Esophagus muscularis mucosa (tissue), 4 donors: ENCODE measurements at regions not wholly inside any gene's neighbourhood (a gene's known extent, or its start where the extent isn't known, plus 50 kb on each side); places are given as distances from the start of the nearest gene placed in this dataset.

Experiments used
- DNase-seq: peaks from one replicate; pipeline ENCODE4 v3.0.0-alpha.2; 2017; ENCODE audit errors: extremely low spot score
- H3K27ac ChIP-seq, 4 donors: fragments of 200-600 bp; sonication (generic); replicated peaks in 1 of 4; 1 replicate in 3 of 4; 2 replicates in 1 of 4; pipeline ENCODE4 v1.5.1; 2016 to 2019; ENCODE audit warnings: mild to moderate bottlenecking in 1 of 4
- H3K27me3 ChIP-seq, 4 donors: fragments of 200-600 bp; sonication (generic); one replicate each; pipeline versions ENCODE4 v1.5.1 to v1.6.0; 2016 to 2019
- H3K36me3 ChIP-seq, 4 donors: fragments of 200-600 bp; sonication (generic); one replicate each; pipeline ENCODE4 v1.5.1; 2016 to 2019
- H3K4me1 ChIP-seq, 4 donors: fragments of 200-600 bp; sonication (generic); one replicate each; pipeline ENCODE4 v1.5.1; 2016 to 2019
- H3K4me3 ChIP-seq, 4 donors: fragments of 200-600 bp; sonication (generic); 1 replicate in 2 of 4; 2 replicates in 2 of 4; pipeline ENCODE4 v1.5.1; 2016 to 2019; ENCODE audit warnings: mild to moderate bottlenecking in 4 of 4, moderate library complexity in 1 of 4
- H3K9me3 ChIP-seq, 4 donors: fragments of 200-600 bp; sonication (generic); 1 replicate in 3 of 4; 2 replicates in 1 of 4; pipeline ENCODE4 v1.5.1; 2016 to 2019
- CTCF ChIP-seq, 3 experiments: fragments of 200-600 bp in 2 of 3; fragments of 450-650 bp in 1 of 3; sonication (generic) in 2 of 3; IDR thresholded peaks; one replicate each; pipeline ENCODE4 v1.5.1; 2017 to 2019; ENCODE audit warnings: antibody characterized with exemption in 3 of 3, mild to moderate bottlenecking in 2 of 3, moderate library complexity in 1 of 3
- EP300 ChIP-seq: sonication (generic); formaldehyde crosslinking; IDR thresholded peaks from one replicate; pipeline ENCODE4 v1.6.1; 2017; ENCODE audit warnings: antibody characterized with exemption
- POLR2A ChIP-seq: fragments of 450-650 bp; IDR thresholded peaks from one replicate; pipeline ENCODE4 v1.6.1; 2017; ENCODE audit warnings: antibody characterized with exemption, moderate library complexity, mild to moderate bottlenecking, low read depth
- POLR2AphosphoS5 ChIP-seq, 2 donors: sonication (generic); formaldehyde crosslinking; IDR thresholded peaks; one replicate each; pipeline ENCODE4 v1.6.1; 2017; ENCODE audit warnings: antibody characterized with exemption in 2 of 2
- WGBS: methylation state at CpG from one replicate; pipeline ENCODE4 v1.1.5; 2018; 5-methylcytosine and 5-hydroxymethylcytosine counted together
- intact Hi-C: fragments of 100-400 bp; cut with DNase I; formaldehyde crosslinking; loops from one replicate; pipeline ENCODE4 v1.15.1; 2023

- no peak for DNase-seq
- H3K27ac ChIP-seq = no peak overlapping the region
- 89% methylated on average over 5 of the region's 5 CpGs for WGBS
- no peaks in the 10 kb centered on the region for H3K9me3 ChIP-seq
- TF ChIP-seq POLR2AphosphoS5 (IDR thresholded peaks at IDR 0.05) (no peak), CTCF (IDR thresholded peaks at IDR 0.05) (no peak), POLR2A (no peak), EP300 (no peak)
- no peaks in the 10 kb centered on the region for H3K36me3 ChIP-seq
- H3K4me1 ChIP-seq = no peaks in the 10 kb centered on the region
- intact Hi-C loops = no loop called here
- no peaks in the 10 kb centered on the region for H3K27me3 ChIP-seq
- H3K4me3 ChIP-seq = no peak overlapping the region
Measured at GRCh38 chr4:157587681-157588423, 367.3 kb downstream of the GRIA2 start.

- no peak overlapping the region for H3K27ac ChIP-seq
- H3K4me3 ChIP-seq = no peak overlapping the region
- no peak for DNase-seq
- no peaks in the 10 kb centered on the region for H3K4me1 ChIP-seq
- intact Hi-C loops = no loop called here
- no peaks in the 10 kb centered on the region for H3K36me3 ChIP-seq
- no peaks in the 10 kb centered on the region for H3K27me3 ChIP-seq
- H3K9me3 ChIP-seq = no peaks in the 10 kb centered on the region
- WGBS = 84% methylated on average over 2 of the region's 2 CpGs
- TF ChIP-seq EP300 = no peak
- TF ChIP-seq POLR2AphosphoS5 (IDR thresholded peaks at IDR 0.05) = no peak
- no peak for TF ChIP-seq CTCF (IDR thresholded peaks at IDR 0.05)
- TF ChIP-seq POLR2A = no peak
Measured at GRCh38 chr4:157582141-157582540, 361.6 kb downstream of the GRIA2 start.

GRCh38 chr4:157576671-157577217 lies 356.2 kb downstream of the GRIA2 start:
- Histone ChIP-seq H3K4me1 (no peaks in the 10 kb centered on the region), H3K36me3 (no peaks in the 10 kb centered on the region), H3K27ac (no peak overlapping the region), H3K4me3 (no peak overlapping the region), H3K27me3 (no peaks in the 10 kb centered on the region), H3K9me3 (no peaks in the 10 kb centered on the region)
- TF ChIP-seq POLR2AphosphoS5 (IDR thresholded peaks at IDR 0.05) (no peak), CTCF (IDR thresholded peaks at IDR 0.05) (no peak), EP300 (no peak), POLR2A (no peak)
- no peak for DNase-seq
- WGBS = 81% methylated on average over 4 of the region's 4 CpGs
- intact Hi-C loops = no loop called here

- no peaks in the 10 kb centered on the region for H3K27me3 ChIP-seq
- intact Hi-C loops = no loop called here
- 93% methylated on average over 6 of the region's 8 CpGs for WGBS
- no peak overlapping the region for H3K4me3 ChIP-seq
- H3K4me1 ChIP-seq = no peaks in the 10 kb centered on the region
- no peak for DNase-seq
- H3K9me3 ChIP-seq = no peaks in the 10 kb centered on the region
- no peak overlapping the region for H3K27ac ChIP-seq
- TF ChIP-seq POLR2A (no peak), EP300 (no peak), CTCF (IDR thresholded peaks at IDR 0.05) (no peak), POLR2AphosphoS5 (IDR thresholded peaks at IDR 0.05) (no peak)
- no peaks in the 10 kb centered on the region for H3K36me3 ChIP-seq
Measured at GRCh38 chr4:157575339-157575738, 354.8 kb downstream of the GRIA2 start.
